Keratinocyte (primary cell): ENCODE measurements at regions not wholly inside any gene's neighbourhood (a gene's known extent, or its start where the extent isn't known, plus 50 kb on each side); places are given as distances from the start of the nearest gene placed in this dataset.

Source experiments
- CTCF ChIP-seq, 3 experiments: IDR thresholded peaks in 1 of 3; conservative IDR thresholded peaks in 1 of 3; optimal IDR thresholded peaks in 1 of 3; 2 replicates in 2 of 3; 3 replicates in 1 of 3; pipeline versions ENCODE3 to v1.5.1; 2011; ENCODE audit warnings: low read length in 3 of 3, mild to moderate bottlenecking in 3 of 3, moderate library complexity in 2 of 3, control low read depth in 1 of 3, inconsistent platforms in 1 of 3; ENCODE audit not compliant: insufficient read depth in 2 of 3; ENCODE audit errors: extremely low read depth in 1 of 3
- EZH2 ChIP-seq: IDR thresholded peaks from one replicate; pipeline ENCODE4 v1.6.1; 2012; ENCODE audit warnings: inconsistent platforms, mild to moderate bottlenecking, low read length, moderate library complexity

- TF ChIP-seq CTCF (optimal IDR thresholded peaks at IDR 0.05 in 1 of 3, IDR thresholded peaks at IDR 0.05 in 1 of 3, conservative IDR thresholded peaks at IDR 0.05 in 1 of 3; ENCODE audit: extremely low read depth in 1 of 3, insufficient read depth in 2 of 3, low read length in 3 of 3), result no peak
- no peak for TF ChIP-seq EZH2
These were observed 61.7 kb upstream of the ZFR start for GRCh38 chr5:32506201-32506661.
